GM19240 (cell line): ENCODE measurements at regions not wholly inside any gene's neighbourhood (a gene's known extent, or its start where the extent isn't known, plus 50 kb on each side); places are given as distances from the start of the nearest gene placed in this dataset.

Experiments used
- DNase-seq: peaks from one replicate; pipeline ENCODE4 v3.0.0; 2011; ENCODE audit warnings: low spot score; ENCODE audit not compliant: insufficient read length

GRCh38 chr2:215514516-215514915, 78.6 kb upstream of the FN1 start:
- no peak for DNase-seq

DNA sequence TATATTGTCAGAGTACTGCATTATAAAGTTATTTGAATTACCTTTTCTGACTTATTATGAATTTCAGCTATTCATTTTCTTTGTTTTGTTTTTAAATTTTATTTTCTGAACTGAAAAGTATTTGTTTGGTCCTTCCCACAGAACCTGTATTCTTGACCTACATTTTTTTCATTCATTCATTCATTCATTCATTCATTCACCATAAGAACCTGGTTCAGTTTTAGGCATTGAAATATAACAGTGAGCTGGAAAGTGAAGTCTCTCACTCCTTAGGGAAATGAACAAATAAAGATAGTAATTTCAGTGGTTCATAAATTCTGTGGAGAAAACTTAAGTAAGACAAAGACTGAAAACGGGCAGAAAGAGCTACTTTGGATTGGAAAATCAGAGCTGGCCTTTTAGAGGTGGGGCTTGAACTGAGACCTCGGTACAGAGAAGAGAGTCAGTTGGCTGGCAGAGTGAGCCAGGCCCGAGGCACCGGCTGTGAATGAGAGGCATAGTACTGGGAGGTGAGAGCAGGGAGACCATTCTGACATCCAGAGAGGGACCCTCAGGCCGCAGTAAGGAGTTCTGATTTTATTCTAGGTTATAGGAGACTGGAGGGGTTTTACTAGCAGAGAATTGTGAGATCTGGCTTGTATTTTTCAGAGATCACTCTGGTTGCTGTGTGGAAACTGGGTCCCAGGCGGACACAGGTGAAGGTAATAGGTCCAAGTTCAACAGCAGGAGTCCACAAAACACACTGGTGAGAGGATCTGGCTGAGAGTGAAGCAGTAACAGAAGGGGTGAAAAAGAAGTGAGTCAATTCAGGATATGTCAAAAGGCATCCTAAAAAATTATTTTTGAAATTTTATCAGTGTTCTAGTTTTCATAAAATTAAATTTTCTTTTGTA, 75.8 kb upstream of the FN1 start:
- no peak for DNase-seq

DNA sequence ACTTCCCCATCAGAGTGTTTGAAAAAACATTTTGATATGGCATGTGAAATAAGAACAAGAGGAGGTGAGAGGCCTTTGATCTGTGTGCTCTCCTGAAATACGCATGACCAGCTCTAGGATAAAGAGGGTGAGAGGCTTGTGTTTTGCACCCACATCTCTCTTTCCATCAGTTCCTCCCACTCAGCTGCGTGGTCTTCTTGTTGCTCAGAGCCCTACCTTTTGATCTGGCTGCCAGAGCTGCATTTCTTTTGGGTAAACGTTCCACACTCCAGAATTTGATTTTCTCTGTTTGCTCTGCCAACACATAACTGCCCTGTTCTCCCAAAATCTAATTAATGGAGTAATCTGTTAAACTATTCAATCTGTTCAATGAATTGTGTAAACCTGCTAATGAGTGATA, 72.0 kb upstream of the FN1 start:
- DNase-seq: no peak

GRCh38 chr2:215507136-215507535, 71.3 kb upstream of the FN1 start:
- DNase-seq: no peak

DNA sequence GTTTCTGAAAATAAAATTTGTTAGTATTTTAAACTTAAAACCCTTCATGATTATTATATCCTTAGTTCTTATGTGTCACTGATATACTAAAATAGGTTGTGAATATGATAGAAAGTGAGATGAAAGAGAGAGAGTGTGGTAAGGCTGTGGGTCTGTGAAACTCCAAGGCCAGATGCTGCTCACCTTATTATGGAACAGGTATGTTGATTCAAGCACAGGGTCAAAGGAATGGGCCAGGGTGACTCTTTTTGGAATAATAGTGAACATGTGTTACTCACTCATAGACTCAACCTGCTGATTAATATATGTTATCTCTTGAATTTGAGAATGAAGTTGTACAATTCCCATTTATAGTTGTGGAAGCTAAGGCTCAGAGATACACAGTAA, 70.7 kb upstream of the FN1 start:
- no peak for DNase-seq

DNA sequence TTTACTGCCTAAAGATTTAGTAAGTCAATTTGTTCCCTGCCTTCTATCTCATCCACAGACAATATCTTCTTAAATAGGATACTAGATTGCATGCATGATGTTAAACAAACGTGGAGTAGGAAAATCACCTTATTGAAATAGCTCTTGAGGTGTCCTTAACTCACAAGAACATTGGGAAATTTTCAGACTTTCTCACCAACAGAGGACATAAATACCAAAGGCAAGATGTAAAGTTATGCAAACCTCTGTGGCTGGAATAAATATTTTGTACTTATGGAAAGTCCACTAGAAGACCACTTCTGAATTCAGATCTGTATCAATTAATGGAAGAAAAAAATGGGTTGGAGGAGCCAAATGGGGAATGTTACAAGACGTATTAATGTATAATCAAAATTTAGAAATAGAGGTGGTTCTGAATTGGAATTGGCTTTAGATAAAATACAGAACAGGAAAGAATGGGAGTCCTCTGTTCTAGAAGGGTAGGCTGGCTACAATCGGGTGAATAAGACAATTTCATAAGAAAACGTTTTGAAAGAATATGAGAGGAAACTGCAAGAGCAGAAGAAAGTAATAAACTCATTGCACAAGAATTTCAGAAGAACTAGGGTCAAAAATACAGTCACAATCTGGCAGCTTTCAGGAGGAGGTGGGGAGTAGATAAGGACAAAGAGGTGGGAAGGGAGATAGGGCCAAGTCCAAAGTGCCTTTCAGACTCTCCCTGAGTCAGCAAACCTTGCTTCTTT, 69.3 kb upstream of the FN1 start:
- DNase-seq: no peak

DNA sequence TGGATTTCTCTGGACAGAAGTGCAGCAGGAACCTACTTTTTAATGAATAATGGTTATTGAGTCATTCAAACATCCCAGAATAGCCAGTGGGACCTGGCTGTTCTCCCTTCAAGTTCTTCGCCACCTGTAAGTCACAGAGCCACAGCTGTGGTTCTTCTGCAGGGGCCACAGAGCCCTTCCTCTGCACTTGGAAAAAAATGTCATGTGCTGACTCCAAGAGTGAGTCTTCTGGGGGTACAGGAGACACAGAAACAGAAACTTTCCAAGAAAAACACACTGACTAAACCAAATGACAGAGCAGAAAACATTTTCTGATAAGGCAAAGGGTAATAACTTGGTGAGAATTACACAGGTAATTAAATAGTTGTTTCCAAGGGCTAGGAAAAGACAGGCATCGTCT, 68.7 kb upstream of the FN1 start:
- DNase-seq: no peak

- no peak for DNase-seq
These were observed 67.5 kb upstream of the FN1 start for GRCh38 chr2:215503381-215503780.

DNA sequence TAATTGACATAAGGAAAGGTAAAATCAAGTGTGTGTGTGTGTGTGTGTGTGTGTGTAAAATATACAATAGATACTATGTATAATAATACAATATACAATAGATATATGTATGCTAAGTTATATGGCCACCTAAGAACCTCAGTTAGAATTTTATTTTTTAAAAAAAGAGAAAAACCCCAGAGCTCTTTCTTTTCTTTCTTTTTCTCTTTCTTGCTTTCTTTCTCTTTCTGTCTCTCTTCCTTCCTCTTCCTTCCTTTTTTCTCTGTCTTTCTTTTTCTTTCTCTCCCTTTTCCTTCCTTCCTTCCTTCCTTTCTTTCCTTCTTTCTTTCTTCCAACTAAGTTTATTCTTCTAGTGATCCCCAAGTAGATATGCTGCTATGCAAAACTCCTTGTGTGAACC, 64.6 kb upstream of the FN1 start:
- no peak for DNase-seq

DNA sequence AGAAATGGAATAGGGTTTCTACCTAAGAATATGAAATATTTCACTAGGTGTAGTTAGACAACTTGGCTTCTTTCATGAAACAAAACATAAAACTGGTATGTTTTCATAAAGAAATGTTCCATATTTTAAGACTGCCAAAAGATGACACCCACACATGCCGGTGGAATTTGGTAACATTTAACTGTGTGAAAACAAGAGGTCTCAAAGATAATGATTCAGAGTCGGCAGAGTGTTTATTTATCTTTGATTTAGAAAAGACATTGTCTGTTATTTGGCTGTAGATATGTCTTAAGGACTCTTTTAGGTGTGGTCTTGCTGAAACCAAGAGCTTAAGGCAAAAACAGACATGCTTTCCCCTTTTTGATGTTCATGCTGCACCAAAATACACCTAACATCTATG, 63.5 kb upstream of the FN1 start:
- DNase-seq: no peak

DNA sequence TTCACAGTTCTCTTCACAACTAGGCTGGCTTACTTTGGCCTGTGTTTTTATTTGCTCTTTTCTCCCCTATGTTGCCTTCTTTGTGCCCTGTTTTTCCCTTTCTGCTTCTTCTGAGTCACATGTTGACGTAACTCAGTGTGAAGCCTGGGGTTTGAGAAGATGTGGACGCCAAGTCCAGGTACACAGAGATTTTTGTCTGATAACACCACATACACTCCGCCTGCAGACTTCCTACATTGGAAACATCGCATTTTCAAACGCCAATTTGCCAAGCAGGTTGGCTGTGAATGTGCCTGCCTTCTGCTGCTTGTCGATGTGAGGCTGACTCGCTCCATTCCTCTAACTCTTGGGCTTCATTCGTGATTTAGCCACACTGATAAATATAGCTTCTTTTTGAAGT, 62.6 kb upstream of the FN1 start:
- no peak for DNase-seq

- DNase-seq: no peak
These were observed 57.5 kb upstream of the FN1 start for GRCh38 chr2:215493376-215493775.

- no peak for DNase-seq
These were observed 53.5 kb upstream of the FN1 start for GRCh38 chr2:215489288-215489848.

- no peak for DNase-seq
These were observed 51.1 kb upstream of the FN1 start for GRCh38 chr2:215487002-215487372.

- DNase-seq: no peak
These were observed 50.6 kb upstream of the FN1 start for GRCh38 chr2:215486291-215487001.
